ENCODE measurements at regions not wholly inside any gene's neighbourhood (a gene's known extent, or its start where the extent isn't known, plus 50 kb on each side); places are given as distances from the start of the nearest gene placed in this dataset.

DNA sequence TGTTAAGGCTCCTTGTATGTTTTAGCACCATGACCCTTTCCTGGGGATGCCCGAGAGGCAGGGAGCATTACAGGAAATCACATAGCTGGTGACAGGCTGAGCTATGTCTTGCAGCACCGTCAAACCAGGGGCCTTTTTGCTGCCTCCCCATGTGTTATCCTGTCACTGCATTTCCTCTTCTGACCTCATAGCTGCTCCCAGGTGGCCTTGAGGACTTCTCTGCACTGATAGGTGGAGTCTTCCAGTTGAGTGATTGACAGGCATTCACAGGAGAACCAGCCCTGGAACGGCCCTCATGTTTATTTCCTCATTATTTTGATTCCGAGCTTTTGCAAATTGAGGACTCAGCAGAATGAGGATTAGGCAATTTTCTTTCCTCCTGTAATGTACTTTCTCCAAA lies 349.6 kb downstream of the HAPSTR1 start:
- TF ChIP-seq, protein P1, sequence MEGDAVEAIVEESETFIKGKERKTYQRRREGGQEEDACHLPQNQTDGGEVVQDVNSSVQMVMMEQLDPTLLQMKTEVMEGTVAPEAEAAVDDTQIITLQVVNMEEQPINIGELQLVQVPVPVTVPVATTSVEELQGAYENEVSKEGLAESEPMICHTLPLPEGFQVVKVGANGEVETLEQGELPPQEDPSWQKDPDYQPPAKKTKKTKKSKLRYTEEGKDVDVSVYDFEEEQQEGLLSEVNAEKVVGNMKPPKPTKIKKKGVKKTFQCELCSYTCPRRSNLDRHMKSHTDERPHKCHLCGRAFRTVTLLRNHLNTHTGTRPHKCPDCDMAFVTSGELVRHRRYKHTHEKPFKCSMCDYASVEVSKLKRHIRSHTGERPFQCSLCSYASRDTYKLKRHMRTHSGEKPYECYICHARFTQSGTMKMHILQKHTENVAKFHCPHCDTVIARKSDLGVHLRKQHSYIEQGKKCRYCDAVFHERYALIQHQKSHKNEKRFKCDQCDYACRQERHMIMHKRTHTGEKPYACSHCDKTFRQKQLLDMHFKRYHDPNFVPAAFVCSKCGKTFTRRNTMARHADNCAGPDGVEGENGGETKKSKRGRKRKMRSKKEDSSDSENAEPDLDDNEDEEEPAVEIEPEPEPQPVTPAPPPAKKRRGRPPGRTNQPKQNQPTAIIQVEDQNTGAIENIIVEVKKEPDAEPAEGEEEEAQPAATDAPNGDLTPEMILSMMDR (IDR thresholded peaks at IDR 0.05; ENCODE audit: low read length), result no peak
- TF ChIP-seq EZH2 (IDR thresholded peaks at IDR 0.05; ENCODE audit: borderline replicate concordance, low read length), result no peak

Measured in OCI-LY1 (cell line).